HL-60/S4 treated with retinoic acid at 250 ng/mL for 4 days and 3 days (cell line): ENCODE measurements at regions not wholly inside any gene's neighbourhood (a gene's known extent, or its start where the extent isn't known, plus 50 kb on each side); places are given as distances from the start of the nearest gene placed in this dataset.

Source experiments
- in situ Hi-C: fragments of 300-500 bp; cut with MboI; formaldehyde crosslinking; loops from 2 replicates; pipeline ENCODE4 v1.7.0; 2022; ENCODE audit warnings: low sequenced_read_pairs

DNA sequence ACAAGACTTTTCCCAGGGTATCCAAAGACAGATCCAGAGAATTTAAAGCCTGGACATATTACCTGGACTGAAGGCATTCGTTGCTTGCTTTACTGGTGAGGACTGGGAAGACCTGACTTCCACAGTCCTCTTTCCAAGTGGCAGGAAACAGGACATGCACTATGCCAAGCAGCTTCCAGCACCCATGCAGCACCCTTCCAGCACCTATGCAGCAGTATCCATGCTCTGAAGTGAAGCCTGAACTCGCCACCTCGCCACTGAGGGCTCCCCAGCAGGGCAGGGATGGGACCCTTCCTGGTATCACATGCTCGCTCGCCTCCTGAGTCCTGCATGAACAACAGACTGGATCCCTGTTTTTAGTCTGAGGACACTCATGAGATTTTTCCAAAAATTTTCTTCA is 189.9 kb upstream of the KLF14 start:
- in situ Hi-C loops = no loop called here

DNA sequence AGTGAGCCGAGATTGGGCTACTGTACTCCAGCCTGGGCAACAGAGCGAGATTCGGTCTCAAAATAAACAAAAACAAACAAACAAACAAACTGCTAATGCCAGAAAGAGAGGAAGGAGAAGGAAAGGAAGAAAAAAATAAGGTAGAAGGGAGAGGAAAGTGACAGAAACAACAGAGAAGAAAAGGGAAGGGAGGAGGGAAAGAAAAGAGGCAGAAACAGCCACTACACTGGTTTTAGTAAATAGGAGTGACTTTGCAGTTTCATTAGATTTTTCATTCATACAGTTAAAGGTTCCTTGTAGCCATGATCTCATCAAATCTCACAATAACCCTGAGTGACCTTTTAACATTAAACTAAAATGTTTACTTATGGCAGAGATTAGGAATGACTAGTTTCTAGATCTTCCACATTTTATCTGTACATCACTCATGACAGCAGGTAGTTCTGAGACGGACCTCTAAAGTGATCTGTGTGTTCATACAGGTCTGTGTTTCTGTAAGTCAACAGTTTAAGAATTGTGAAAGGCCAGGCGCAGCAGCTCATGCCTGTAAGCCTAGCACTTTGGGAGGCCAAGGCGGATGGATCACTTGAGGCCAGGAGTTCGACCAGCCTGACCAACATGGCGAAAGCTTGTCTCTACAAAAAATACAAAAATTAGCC is 191.3 kb upstream of the KLF14 start:
- in situ Hi-C loops = no loop called here

DNA sequence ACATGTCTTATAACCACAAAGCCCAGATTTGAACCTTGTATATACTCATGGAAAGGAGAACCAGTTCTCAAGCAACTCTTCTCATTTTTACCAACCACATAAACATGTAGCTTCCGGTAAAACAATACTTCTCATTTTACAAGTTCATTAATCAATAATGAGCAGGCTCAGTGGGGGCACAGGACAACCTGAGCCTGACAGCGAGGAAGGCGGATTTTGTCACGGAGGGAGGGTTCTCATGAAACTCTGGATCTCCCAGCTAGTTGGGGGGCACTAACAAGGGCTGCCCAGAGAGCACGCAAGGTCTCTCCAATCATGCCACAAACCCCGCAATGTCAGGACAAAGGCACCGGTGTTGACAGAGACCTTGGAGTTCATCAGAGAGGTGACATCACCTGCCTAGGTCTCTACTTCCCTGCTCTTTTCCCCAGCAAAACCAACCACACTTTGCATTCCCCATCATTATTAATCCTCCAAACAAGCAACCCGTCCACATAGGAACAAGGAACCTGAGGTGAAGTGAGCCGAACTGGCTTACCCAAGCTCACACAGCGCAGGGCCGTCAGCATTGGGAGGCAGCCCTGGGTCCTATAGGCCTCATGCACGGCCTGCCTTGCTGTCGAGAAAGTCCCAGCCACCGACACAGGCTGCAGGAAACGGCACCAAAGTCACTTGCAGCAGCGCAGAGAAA is 192.1 kb upstream of the KLF14 start:
- in situ Hi-C loops = no loop called here

DNA sequence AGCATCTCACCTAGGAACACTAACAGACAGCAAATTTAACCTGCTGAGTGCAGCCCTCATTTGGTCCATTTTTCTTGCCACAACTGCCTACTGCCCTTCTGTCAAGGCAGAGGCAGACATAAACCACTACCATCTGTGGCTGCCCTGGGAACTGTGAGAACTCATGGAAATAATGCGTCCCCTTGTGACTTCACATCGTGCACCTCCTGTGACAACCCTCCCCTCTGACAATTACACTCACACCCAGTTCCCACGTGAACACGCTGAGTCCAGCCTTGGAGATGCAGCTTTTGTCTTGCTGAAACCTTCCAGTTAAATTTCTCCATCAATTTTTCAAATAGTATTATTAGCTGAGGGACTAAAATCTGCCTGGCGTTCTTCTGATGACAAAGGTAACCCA is 193.1 kb upstream of the KLF14 start:
- in situ Hi-C loops = no loop called here

DNA sequence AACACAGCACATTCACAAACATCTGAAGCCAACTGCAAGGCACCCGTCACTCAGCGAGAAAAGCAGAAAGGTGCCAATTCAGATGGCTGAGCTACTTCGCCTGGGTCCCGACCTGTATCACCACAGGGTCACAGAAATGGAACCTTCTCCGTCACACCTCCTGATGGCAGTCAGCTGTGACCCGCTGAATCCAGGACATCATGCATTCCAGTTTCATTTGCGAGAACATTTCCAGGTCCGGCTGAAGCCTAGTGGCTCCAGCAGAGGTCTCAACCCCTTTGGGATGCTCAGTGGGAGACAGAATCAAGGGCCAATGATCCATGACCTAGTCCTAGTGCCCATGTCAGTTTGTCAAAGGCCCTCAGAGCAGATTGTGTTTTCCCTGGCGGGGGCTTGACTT is 193.6 kb upstream of the KLF14 start:
- in situ Hi-C loops = no loop called here

DNA sequence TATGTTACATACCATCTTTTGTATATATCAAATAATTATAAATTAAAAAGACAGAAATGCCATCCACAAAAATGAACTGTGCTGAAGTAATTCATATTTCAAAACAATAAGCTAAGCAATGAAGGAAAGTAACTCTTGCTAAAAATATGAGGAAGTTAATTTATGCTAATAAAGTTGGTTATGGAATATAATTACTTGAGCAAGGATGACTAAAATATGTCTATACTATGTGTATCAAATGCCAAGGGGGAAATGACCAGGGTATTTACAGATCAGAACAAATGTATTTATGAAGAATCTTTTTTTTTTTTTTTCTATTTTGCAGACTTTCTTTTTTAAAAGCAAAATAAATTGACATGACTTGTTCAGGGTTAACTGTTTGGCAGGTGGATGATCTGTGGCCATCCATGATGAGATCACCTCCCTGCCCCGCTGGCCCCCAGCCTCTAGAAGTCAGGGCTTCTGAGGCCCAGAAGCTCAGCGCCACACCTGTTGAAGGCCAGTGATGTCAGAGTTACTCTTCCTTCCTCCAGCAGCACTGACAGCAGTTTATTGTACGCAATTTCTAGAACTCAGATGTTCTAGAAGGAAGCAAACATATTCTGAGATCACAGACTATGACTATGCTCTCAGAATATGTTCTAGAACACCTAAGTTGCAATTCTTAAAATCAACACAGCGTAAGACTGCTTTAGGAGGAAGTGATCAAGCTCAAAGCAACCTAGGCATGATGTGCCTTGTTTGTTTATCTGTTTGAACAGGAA is 196.1 kb upstream of the KLF14 start:
- in situ Hi-C loops = no loop called here

DNA sequence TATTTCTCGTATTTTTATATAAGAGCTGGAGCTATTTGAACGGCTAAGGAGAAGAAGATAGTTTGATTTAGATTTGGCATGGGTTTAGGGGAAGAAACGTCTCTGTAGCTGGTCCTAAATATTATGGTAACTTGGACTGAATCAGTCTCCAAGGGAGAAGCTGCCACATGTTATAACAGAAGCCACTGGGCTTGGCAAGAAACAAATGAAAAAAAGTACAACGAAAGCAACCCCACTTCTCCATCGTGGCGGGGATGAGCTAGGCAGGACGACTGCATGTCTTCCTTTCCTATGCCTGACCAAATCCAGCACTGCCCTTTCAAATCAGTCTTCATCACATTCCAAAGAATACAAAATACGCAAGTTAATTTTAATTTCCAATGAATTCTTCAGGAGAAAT is 196.7 kb upstream of the KLF14 start:
- in situ Hi-C loops = no loop called here

DNA sequence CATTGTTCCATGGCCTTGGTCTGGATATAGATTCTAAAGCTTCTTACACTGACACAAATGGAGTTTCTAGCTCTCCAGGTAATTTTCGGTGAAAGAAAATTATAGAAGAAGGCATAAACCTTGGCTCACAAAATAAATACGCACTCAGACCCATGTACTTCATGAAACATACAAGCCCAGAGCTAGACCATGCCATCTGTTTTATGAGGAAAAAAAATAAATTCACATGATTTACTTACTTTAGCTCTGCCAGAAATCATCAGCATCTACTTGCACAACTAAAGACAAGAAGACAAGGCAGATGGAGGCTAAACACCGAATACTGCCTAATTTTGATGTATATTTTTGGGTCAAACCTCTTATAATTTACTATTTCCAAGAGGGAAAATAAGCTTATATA is 197.4 kb upstream of the KLF14 start:
- in situ Hi-C loops = no loop called here

DNA sequence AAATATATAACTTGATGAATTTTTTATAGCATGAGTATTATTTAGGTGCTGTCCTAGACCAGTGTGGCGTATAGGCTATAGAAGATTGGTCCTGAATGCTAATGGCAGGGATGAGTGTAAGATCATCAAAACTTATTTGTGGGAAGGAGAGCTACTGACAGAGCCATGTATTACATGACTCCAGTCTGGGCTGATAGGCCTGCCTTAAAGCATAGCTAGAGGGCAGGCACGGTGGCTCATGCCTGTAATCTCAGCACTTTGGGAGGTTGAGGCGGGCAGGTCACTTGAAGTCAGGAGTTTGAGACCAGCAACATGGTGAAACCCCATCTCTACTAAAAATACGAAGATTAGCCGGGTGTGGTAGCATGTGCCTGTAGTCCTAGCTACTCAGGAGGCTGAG is 198.1 kb upstream of the KLF14 start:
- in situ Hi-C loops = no loop called here

DNA sequence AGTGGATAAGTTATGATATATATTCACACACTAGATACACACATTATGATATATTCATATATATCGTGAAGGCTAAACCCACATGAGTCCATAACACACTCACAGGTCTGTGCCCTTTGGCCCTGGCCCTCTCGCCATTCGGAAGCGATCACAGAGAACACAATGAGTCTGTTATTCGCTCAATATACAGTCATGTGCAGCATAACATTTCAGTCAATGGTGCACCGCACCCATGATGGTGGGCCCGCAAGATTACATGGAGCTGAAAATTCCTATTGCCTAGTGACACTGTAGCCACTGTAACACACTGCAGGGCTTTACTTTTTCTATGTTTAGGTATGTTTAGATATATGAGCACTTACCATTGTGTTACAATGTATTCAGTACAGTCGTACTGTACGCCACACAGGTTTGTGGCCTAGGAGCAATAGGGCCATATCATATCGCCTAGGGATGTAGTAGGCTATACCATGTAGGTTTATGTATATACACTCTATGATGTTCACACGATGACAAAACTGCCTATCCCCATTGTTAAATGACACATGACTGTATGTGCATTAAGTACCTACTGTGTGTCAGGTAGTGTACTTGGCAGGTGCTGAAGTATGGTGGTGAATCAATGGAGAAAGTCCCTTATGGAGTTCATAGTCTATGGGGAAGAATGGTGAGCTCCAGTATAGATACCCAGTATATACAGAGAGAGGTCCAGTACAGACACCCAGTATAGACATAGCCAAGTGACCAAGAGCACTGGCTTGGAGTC is 198.8 kb upstream of the KLF14 start:
- in situ Hi-C loops = no loop called here

DNA sequence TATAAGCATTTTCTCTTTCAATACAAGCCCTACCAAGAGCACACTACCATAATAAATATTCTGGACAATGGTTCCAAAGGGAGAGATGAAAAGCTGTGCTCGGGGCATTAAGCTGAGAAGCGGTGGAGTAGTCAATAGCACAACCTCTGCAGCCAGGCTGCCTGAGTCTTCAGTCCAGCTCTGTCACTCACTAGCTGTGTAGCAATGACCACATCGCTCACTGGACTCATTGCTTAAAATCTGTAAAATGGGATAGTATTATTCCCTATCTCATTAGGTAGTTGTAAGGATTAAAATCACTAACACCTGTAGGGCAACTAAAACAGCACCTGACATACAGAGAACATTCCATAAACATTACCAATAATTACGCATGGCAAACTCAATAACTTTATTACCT is 199.9 kb upstream of the KLF14 start:
- in situ Hi-C loops = no loop called here

DNA sequence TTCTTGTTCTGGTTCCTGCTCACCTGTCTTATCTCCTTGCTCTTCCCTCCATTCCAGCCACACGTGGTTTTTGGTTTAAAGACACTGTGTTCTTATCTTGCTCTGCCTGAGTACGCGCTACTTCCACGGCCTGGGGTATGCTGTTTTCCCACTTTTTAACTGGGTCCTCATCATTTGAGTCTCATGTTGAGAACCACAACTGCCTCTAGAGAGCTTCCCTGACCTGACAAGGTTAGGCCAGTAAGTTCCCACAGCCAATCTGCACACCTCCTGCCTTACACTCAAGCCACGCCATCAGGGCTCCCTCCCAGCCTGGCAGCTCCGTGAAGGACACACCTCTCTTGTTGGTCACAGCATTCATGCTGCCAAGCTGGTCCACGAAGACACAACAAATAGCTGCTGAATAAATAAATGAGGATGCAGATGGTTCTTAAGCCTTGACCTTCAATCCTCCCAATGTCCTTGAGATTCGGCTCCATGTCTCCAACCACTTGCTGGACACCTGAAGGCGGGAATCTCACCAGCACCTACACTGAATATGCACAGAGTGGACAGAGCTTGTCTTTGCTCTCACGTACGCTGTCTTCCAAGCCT is 201.7 kb upstream of the KLF14 start:
- in situ Hi-C loops = no loop called here

DNA sequence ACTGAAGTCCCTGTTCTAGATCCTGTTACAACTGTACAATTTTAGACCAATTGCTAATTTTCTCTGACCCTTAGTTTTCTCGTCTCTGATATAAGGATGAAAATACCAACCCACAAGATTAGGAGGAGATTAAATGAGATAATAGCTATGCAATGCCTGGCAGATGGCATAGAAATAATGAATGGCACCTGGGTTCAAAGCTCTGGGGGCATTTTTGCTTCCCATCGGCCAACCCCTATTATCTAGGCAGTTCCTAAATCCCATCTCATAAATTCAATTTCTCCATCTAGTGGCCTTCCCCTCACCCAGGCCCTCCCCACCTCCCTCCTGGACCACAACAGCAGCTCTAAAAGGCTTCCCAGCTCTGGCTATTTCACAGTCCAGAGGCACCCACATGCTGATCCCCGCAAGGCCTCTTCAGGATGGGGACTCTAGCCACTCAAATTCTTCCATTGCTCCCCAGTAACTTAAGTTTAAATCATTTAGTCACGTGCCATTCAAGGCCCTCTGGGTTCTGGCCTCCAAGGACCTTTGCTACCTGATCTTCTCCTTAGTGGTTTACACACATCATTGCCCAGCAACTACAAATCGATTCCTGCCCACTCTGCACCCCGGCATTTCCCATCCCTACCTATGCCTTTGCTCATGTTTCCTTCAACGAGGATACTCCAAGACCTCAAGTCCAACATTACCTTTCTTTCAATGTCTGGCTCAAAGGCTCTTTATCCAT is 202.4 kb upstream of the KLF14 start:
- in situ Hi-C loops = no loop called here

DNA sequence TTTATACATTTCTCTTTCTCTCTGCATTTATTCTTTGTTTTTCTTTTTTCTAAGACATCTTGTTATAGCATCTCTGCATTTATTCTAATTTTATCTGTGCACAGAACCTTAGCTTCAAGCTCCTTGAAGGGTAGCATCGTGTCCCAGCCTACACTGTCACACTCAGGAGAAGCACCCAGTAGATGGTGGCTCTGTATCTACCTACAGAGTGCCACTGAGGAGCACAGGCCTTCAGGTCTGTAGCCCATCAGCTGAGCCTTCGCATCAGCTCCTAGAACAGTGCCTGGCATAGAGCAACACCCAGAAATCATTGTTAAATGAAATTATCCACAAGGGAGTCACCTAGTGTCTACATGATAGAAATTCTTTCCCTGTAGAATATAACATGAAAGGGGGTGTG is 203.0 kb upstream of the KLF14 start:
- in situ Hi-C loops = no loop called here

DNA sequence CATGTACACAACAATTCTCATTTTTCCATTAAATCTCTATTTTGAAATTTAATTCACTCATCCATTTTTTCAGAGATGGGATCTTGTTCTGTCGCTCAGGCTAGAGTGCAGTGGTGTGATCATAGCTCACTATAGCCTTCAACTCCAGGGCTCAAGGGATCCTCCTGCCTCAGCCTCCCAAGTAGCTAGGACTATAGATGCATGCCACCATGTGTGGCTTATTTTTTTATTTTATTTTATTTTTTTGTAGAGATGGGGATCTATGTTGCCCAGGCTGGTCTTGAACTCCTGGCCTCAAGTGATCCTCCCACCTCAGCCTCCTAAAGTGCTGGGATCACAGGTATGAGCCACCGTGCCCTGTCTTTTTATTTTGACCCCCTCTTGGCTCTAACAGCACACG is 203.8 kb upstream of the KLF14 start:
- in situ Hi-C loops = no loop called here

DNA sequence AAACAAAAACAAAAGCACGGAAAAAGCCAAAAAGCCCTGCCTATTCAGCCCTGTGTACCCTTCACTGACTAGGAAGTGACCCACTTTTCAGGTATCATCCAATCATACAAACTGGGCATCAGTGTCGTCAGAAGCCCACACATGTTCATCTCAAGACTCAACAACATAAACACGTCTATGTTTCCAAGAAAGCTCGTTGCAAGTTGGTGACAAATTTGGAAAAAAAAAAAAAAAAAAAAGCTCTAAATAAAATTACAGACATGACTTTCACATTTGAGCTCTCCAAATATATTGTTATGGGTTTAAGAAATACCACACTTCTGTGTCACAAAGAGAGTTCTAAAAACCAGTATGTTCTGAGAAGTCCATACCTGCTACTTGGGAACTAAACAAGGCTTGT is 204.7 kb upstream of the KLF14 start:
- in situ Hi-C loops = no loop called here

DNA sequence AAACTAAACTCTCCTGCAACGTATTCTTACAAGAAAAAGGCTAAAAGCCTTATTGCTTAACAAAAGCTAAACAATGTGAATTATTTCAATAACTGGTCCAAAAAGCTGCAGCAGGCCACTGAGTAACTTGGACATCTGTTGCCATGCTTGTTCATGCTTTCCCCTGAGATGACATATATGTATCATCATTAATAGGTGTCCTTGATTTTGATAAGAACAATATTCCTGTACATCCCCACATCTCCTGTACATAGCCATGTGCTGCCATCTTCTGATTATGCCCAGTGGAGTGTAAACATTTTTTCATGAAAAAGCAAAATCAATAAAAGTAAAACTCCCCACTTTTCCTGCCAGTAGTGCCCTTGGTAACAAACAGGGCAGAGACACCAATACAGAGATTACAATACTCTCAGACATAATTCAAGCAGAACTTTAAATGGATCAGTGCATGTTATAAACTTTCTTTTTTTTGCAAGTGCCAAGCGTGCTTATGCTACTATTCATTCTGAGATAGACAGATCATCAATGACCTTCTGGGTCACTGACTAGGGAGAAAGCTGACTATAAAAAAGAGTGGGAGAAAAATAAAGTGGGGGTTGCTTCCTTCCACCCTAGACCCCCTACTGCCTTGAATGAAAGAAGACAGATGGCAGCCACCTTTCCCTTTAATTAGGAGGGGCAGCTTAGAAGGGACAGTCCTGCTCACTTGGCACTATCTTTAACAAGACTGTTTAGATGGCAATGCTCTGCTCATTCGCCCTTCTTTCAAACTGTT is 205.5 kb upstream of the KLF14 start:
- in situ Hi-C loops = no loop called here

DNA sequence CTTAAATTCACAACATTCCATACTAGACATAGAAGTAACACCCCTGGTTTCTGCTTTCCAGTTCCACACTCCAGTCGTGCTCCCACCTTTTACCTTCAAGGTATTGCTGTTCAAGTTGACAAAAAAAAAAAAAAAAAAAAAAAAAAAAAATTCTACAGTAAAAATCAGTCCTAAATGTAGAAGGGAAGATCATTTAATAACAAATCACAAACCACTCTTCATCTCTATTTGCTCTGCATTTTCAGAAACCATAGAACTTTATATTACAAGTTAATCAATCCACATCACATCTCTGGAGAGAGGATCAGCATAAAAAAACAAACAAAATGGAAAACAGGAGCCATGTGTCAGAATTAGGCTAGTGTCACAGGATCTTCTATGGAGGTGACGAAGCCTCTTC is 206.3 kb upstream of the KLF14 start:
- in situ Hi-C loops = no loop called here

DNA sequence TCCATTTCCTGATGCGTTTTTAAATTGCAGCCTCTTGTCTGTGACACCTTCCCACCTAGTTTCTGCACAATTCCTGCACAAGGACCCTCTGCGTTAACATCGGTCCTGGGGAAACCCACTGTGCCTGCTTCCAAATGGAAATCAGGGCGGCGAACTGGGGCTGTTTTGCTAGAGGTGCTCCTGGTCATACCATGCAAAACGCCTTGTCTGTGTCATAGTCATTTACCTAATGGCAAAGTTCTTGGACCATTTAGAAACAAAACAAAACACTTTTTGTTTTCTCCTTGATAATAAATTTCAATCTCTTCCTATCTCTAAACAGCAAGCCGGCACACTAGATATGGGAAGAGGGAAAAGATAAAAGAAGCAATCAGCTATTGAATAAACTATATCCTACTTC is 206.9 kb upstream of the KLF14 start:
- in situ Hi-C loops = no loop called here
